Urothelium cell line (cell line): ENCODE measurements at regions not wholly inside any gene's neighbourhood (a gene's known extent, or its start where the extent isn't known, plus 50 kb on each side); places are given as distances from the start of the nearest gene placed in this dataset.

ENCODE experiments used
- DNase-seq: peaks from one replicate; pipeline ENCODE4 v3.0.0; 2011; ENCODE audit warnings: low spot score, mixed read lengths
- FAIRE-seq: peaks from 2 replicates; lab custom pipeline; 2011; peaks lifted over from hg19 to GRCh38; lab: Jason Lieb, UNC

GRCh38 chr3:73284472-73284871, 223.0 kb downstream of the EBLN2 start:
- DNase-seq (no peak), FAIRE-seq (no peak)

GRCh38 chr3:73291541-73291940, 230.1 kb downstream of the EBLN2 start:
- DNase-seq (no peak), FAIRE-seq (no peak)

GRCh38 chr3:73292220-73292619, 230.8 kb downstream of the EBLN2 start:
- FAIRE-seq: no peak
- no peak for DNase-seq

- no peak for DNase-seq
- no peak for FAIRE-seq
Observed at GRCh38 chr3:73294537-73294936, 233.1 kb downstream of the EBLN2 start.

- no peak for DNase-seq
- no peak for FAIRE-seq
Observed at GRCh38 chr3:73295876-73296635, 234.6 kb downstream of the EBLN2 start.

GRCh38 chr3:73296859-73297258, 235.4 kb downstream of the EBLN2 start:
- DNase-seq (no peak), FAIRE-seq (no peak)

GRCh38 chr3:73298243-73299183, 237.1 kb downstream of the EBLN2 start:
- DNase-seq (no peak), FAIRE-seq (no peak)

- no peak for FAIRE-seq
Observed at GRCh38 chr3:73299184-73299691, 237.8 kb downstream of the EBLN2 start.

GRCh38 chr3:73314151-73314951, 252.9 kb downstream of the EBLN2 start:
- FAIRE-seq (no peak), DNase-seq (no peak)

More at GRCh38 chr3:73299184-73299691, 237.8 kb downstream of the EBLN2 start:
- DNase-seq: no peak

GRCh38 chr3:73315706-73316105, 254.2 kb downstream of the EBLN2 start:
- DNase-seq (no peak), FAIRE-seq (no peak)

GRCh38 chr3:73319179-73319769, 257.8 kb downstream of the EBLN2 start:
- no peak for DNase-seq
- no peak for FAIRE-seq

GRCh38 chr3:73321286-73321999, 260.0 kb downstream of the EBLN2 start:
- peak; percentile 40 for FAIRE-seq
- DNase-seq: no peak

GRCh38 chr3:73324203-73325155, 263.0 kb downstream of the EBLN2 start:
- DNase-seq: no peak
- no peak for FAIRE-seq

- FAIRE-seq: no peak
- no peak for DNase-seq
Observed at GRCh38 chr3:73326396-73326795, 264.9 kb downstream of the EBLN2 start.

- FAIRE-seq (no peak), DNase-seq (no peak)
Observed at GRCh38 chr3:73327052-73327451, 265.6 kb downstream of the EBLN2 start.
